GM10248 (cell line): ENCODE measurements at regions not wholly inside any gene's neighbourhood (a gene's known extent, or its start where the extent isn't known, plus 50 kb on each side); places are given as distances from the start of the nearest gene placed in this dataset.
"Not testable (repeated sequence)": the region's sequence is repeated elsewhere in the genome, so short reads cannot be mapped to it uniquely, and the experiment has no call there.

Experiments used
- CTCF ChIA-PET: fragments of 300-600 bp; sonication (Branson Sonifier 250); formaldehyde crosslinking; extraction: SDS; loops from one replicate; lab custom pipeline; 2021; ENCODE audit warnings: antibody characterized with exemption; lab: Yijun Ruan, JAX
- POLR2A ChIA-PET: fragments of 350-650 bp; sonication (Branson Sonifier 250); formaldehyde crosslinking; extraction: SDS; loops from one replicate; lab custom pipeline; 2020; ENCODE audit warnings: antibody characterized with exemption; lab: Yijun Ruan, JAX
- DNase-seq: peaks from one replicate; pipeline ENCODE4 v3.0.0; 2012; ENCODE audit errors: extremely low spot score
- TF ChIP-seq, protein P1 (sequence below): IDR thresholded peaks from 2 replicates; pipeline ENCODE4 v1.5.1; 2012; ENCODE audit warnings: mild to moderate bottlenecking, low read depth; ENCODE audit errors: extremely low read depth, missing control alignments, control extremely low read depth

DNA sequence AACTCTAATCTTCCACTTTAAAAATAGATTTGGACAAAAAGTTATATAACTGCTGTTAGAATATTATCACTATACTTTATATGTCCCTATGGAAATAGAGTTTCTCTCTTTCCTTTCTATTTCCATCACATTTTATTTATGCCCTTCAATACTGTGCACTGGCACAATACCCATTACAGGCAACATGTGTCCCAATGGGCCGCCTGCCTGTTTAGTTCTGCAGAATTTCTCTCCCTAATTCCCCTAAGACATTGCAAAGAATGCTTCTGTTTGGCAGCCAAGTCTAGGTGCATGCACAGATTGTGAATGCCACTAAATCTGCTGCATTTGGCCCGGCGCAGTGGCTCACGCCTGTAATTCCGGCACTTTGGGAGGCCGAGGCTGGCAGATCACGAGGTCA is 520.4 kb upstream of the FLRT2 start:
- DNase-seq: no peak
- TF ChIP-seq, protein P1, sequence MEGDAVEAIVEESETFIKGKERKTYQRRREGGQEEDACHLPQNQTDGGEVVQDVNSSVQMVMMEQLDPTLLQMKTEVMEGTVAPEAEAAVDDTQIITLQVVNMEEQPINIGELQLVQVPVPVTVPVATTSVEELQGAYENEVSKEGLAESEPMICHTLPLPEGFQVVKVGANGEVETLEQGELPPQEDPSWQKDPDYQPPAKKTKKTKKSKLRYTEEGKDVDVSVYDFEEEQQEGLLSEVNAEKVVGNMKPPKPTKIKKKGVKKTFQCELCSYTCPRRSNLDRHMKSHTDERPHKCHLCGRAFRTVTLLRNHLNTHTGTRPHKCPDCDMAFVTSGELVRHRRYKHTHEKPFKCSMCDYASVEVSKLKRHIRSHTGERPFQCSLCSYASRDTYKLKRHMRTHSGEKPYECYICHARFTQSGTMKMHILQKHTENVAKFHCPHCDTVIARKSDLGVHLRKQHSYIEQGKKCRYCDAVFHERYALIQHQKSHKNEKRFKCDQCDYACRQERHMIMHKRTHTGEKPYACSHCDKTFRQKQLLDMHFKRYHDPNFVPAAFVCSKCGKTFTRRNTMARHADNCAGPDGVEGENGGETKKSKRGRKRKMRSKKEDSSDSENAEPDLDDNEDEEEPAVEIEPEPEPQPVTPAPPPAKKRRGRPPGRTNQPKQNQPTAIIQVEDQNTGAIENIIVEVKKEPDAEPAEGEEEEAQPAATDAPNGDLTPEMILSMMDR: no peak
- ChIA-PET CTCF (interaction anchor here (1.0 kb wide), 1 partner anchor 17 kb away, joined by 3 read pairs; no protein-coding TSS in a partner anchor), POLR2A (no interaction called here)

DNA sequence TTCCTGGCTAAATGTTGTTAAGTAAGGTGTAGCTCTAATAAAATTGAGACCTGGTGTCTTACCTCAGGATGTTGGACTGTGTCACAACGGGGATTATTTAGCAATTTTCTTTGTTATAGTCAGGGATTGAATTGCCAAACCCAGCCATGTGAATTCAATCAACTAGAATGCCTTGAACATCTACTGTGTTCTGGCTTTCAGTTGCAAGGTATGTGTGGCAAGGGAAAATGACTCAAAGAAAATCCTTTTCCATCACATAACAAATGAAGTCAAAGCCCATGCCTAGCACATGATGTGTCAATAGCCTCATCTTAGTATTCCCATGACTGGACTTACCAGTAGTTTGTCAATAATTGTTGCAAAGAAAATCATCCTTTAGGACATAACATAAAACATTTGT is 519.8 kb upstream of the FLRT2 start:
- TF ChIP-seq, protein P1: no peak
- ChIA-PET POLR2A (no interaction called here), CTCF (interaction anchor here (0.8 kb wide), 1 partner anchor 47 kb away, joined by 3 read pairs; no protein-coding TSS in a partner anchor)
- no peak for DNase-seq

DNA sequence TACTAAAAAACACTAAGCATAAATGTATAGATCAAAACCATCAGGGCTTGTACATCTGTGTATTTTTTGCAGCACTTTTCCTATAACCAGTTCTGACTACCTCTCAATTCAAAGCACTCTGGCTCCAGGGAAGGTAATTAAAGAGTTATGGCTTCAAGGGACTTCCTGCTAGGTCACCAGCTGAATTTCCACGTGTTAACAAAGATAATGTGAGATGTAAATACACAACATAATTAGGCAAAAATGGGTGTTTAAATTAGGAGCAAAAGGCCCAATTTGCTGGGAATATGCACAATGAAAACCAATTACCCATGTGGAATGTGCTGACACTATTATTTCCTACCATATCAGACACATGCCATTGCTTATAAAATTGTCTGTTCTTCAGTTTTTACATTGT is 513.4 kb upstream of the FLRT2 start:
- no peak for DNase-seq
- TF ChIP-seq, protein P1: no peak
- ChIA-PET CTCF (interaction anchor here (1.0 kb wide), 1 partner anchor 12 kb away, joined by 3 read pairs; no protein-coding TSS in a partner anchor), POLR2A (no interaction called here)

DNA sequence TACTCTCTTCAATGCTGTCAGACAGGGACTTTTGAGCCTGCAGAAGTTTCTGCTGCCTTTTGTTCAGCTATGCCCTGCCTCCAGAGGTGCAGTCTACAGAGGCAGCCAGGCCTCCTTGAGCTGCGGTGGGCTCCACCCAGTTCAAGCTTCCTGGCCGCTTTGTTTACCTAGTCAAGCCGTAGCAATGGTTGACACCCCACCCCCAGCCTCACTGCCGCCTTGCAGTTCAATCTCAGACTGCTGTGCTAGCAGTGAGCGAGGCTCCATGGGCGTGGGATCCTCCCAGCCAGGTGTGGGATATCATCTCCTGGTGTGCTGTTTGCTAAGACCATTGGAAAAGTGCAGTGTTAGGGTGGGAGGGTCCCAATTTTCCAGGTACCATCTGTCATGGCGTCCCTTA is 506.1 kb upstream of the FLRT2 start:
- CTCF ChIA-PET: interaction anchor here (1.9 kb wide), 1 partner anchor 25 kb away, joined by 5 read pairs; no protein-coding TSS in a partner anchor
- POLR2A ChIA-PET: not testable (repeated sequence)

DNA sequence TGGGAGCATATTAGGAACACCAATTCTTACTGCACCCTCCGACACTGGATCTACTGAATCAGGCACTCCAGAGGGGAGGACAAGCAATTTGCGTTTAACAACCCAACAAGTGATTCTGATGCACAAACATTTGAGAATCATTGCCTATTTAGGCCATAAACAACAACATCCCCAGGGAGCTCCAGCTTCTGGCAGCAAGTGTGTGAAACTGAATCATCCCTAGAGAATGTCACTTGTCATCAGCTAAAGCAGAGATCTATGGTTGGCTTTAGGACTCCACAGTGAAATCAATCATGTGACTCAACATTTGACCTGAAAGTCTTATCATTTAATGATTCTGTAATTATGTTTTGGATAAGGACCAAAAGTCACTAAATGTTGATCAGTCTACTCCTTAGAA is 505.0 kb upstream of the FLRT2 start:
- TF ChIP-seq, protein P1: no peak
- CTCF ChIA-PET: interaction anchor here (1.9 kb wide), 1 partner anchor 26 kb away, joined by 5 read pairs; no protein-coding TSS in a partner anchor
- DNase-seq: no peak
- POLR2A ChIA-PET: no interaction called here

More for the DNA sequence above, 506.1 kb upstream of the FLRT2 start:
- DNase-seq: not testable (repeated sequence)

DNA sequence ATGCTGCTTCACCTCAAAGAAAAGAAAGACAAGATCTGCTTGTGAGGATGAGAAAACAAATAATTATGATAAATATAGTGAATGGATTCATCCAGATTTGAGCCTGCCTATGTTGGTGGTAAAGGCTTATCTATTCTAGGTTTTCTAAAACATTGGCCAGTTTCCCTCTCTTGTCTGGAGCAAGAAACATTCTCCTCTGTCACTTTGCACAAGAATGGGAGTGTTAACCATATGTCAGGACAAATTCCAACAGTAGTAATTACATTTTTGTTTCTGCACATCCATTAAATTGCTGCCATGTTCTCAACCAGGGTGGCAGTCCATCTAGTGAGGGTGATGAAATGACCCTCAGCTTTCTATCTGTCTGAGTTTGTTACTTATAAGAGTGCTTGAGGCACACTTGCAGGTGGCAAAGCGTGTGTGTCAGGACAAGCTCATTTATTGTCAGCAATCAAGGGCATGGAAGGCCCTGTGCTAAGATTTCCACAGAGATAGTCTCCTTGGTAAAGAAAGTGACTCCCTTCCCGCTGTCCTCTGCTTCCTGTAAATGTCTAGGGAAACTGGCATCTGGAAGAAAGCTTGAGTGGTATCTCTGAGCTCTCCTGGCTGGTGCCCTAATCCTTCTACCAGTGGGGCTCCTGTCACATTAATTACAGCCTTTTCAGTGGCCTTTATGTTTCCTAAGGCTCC is 502.1 kb upstream of the FLRT2 start:
- ChIA-PET CTCF (interaction anchor here (1.2 kb wide), 1 partner anchor 12 kb away, joined by 3 read pairs; no protein-coding TSS in a partner anchor), POLR2A (no interaction called here)

More for the DNA sequence above, 502.1 kb upstream of the FLRT2 start:
- DNase-seq: no peak
- TF ChIP-seq, protein P1: no peak
